NCI-H345 treated with DMSO at 0.1 percent for 48 hours (cell line): ENCODE measurements at regions not wholly inside any gene's neighbourhood (a gene's known extent, or its start where the extent isn't known, plus 50 kb on each side); places are given as distances from the start of the nearest gene placed in this dataset.

Experiments used
- DNase-seq: peaks from one replicate; lab custom pipeline; 2025; ENCODE audit not compliant: unreplicated experiment; lab: John Stamatoyannopoulos, UW

- DNase-seq, result no peak
Measured at GRCh38 chr3:804211-804610, 288.6 kb upstream of the CNTN6 start.

GRCh38 chr3:805326-805725 is 287.5 kb upstream of the CNTN6 start:
- no peak for DNase-seq

GRCh38 chr3:806006-806405 is 286.8 kb upstream of the CNTN6 start:
- DNase-seq, result no peak

GRCh38 chr3:816605-817004 is 276.2 kb upstream of the CNTN6 start:
- no peak for DNase-seq

- no peak for DNase-seq
Measured at GRCh38 chr3:834679-835078, 258.1 kb upstream of the CNTN6 start.

- no peak for DNase-seq
Measured at GRCh38 chr3:835096-835495, 257.7 kb upstream of the CNTN6 start.

GRCh38 chr3:839981-840380 is 252.8 kb upstream of the CNTN6 start:
- no peak for DNase-seq

- no peak for DNase-seq
Measured at GRCh38 chr3:851098-851790, 241.6 kb upstream of the CNTN6 start.

- no peak for DNase-seq
Measured at GRCh38 chr3:852033-852432, 240.8 kb upstream of the CNTN6 start.

- no peak for DNase-seq
Measured at GRCh38 chr3:853489-853888, 239.3 kb upstream of the CNTN6 start.

- DNase-seq, result no peak
Measured at GRCh38 chr3:859135-859534, 233.7 kb upstream of the CNTN6 start.

- no peak for DNase-seq
Measured at GRCh38 chr3:861721-862120, 231.1 kb upstream of the CNTN6 start.

- DNase-seq, result no peak
Measured at GRCh38 chr3:869269-869668, 223.6 kb upstream of the CNTN6 start.

GRCh38 chr3:869734-870133 is 223.1 kb upstream of the CNTN6 start:
- no peak for DNase-seq

GRCh38 chr3:871651-872050 is 221.2 kb upstream of the CNTN6 start:
- no peak for DNase-seq

GRCh38 chr3:877001-877400 is 215.8 kb upstream of the CNTN6 start:
- DNase-seq, result no peak

GRCh38 chr3:878746-879145 is 214.1 kb upstream of the CNTN6 start:
- no peak for DNase-seq

- DNase-seq, result no peak
Measured at GRCh38 chr3:880371-880770, 212.5 kb upstream of the CNTN6 start.

- DNase-seq, result no peak
Measured at GRCh38 chr3:882533-882932, 210.3 kb upstream of the CNTN6 start.

GRCh38 chr3:901953-902778 is 190.7 kb upstream of the CNTN6 start:
- no peak for DNase-seq

GRCh38 chr3:905217-905616 is 187.6 kb upstream of the CNTN6 start:
- DNase-seq, result no peak

GRCh38 chr3:906739-907138 is 186.1 kb upstream of the CNTN6 start:
- no peak for DNase-seq

- DNase-seq, result no peak
Measured at GRCh38 chr3:908839-909238, 184.0 kb upstream of the CNTN6 start.
